Lung (tissue), 11 donors: ENCODE measurements at regions not wholly inside any gene's neighbourhood (a gene's known extent, or its start where the extent isn't known, plus 50 kb on each side); places are given as distances from the start of the nearest gene placed in this dataset.
A peak's percentile ranks its signal among the peaks of the same experiment; 100 is the strongest.

Experiments used
- ATAC-seq: fragments of 200-7000 bp; cut with Tn5 transposase; one replicate; pipeline ENCODE4 v1.9.1; 2020; ENCODE audit warnings: moderate number of reproducible peaks; ENCODE audit not compliant: insufficient read depth, low FRiP score
- DNase-seq, 3 donors: peaks; one replicate each; pipeline ENCODE4 v3.0.0-alpha.2; 2013 to 2017
- H3K27ac ChIP-seq, 2 donors: one replicate each; pipeline ENCODE4 v1.5.1; 2013; ENCODE audit warnings: mild to moderate bottlenecking in 2 of 2, moderate library complexity in 2 of 2, control low read depth in 1 of 2, inconsistent platforms in 1 of 2, low read depth in 1 of 2, low read length in 1 of 2
- H3K27me3 ChIP-seq, 3 donors: one replicate each; pipeline ENCODE4 v1.5.1; 2013; ENCODE audit warnings: low read length in 2 of 3; ENCODE audit not compliant: control insufficient read depth in 3 of 3, insufficient read depth in 3 of 3
- H3K36me3 ChIP-seq, 4 donors: one replicate each; pipeline ENCODE4 v1.5.1; 2013; ENCODE audit warnings: low read length in 4 of 4, mild to moderate bottlenecking in 1 of 4, moderate library complexity in 1 of 4; ENCODE audit not compliant: control insufficient read depth in 4 of 4, insufficient read depth in 4 of 4
- H3K4me1 ChIP-seq, 5 donors: one replicate each; pipeline ENCODE4 v1.5.1; 2013; ENCODE audit warnings: low read length in 5 of 5, mild to moderate bottlenecking in 2 of 5, moderate library complexity in 1 of 5; ENCODE audit not compliant: control insufficient read depth in 5 of 5, insufficient read depth in 5 of 5
- H3K4me3 ChIP-seq: one replicate; pipeline ENCODE4 v1.5.1; 2013; ENCODE audit warnings: mild to moderate bottlenecking, control low read depth, moderate library complexity
- H3K9ac ChIP-seq, 2 donors: one replicate each; pipeline ENCODE4 v1.5.1; 2013; ENCODE audit warnings: low read length in 2 of 2, control low read depth in 1 of 2; ENCODE audit not compliant: insufficient read depth in 1 of 2
- H3K9me3 ChIP-seq, 4 donors: one replicate each; pipeline ENCODE4 v1.5.1; 2013; ENCODE audit warnings: low read length in 3 of 4, mild to moderate bottlenecking in 1 of 4, moderate library complexity in 1 of 4; ENCODE audit not compliant: control insufficient read depth in 4 of 4, insufficient read depth in 3 of 4
- CTCF ChIP-seq: IDR thresholded peaks from 2 replicates; pipeline ENCODE4 v1.5.1; 2012; ENCODE audit warnings: mild to moderate bottlenecking; ENCODE audit errors: control extremely low read depth, extremely low read depth
- WGBS, 2 donors: extraction: QIAGEN DNeasy Blood & Tissue Kit; methylation state at CpG; one replicate each; pipeline ENCODE4 v1.1.7; 2013; 5-methylcytosine and 5-hydroxymethylcytosine counted together
- donor health status: control.
- donor health status: control.
- donor health status: Bipolar disorder and iron deficiency.
- donor health status: healthy.
- donor health status: DM: yes; HTN: yes; CAD: no.

GRCh38 chr2:154614906-154615305 is 83.6 kb upstream of the KCNJ3 start:
- DNase-seq: no peak

GRCh38 chr2:154616659-154617058 is 81.8 kb upstream of the KCNJ3 start:
- no peak overlapping the region for H3K27ac ChIP-seq

More at GRCh38 chr2:154614906-154615305, 83.6 kb upstream of the KCNJ3 start:
- H3K9ac ChIP-seq: no peak overlapping the region
- H3K27me3 ChIP-seq: no peaks in the 10 kb centered on the region
- H3K27ac ChIP-seq: no peak overlapping the region
- no peak for TF ChIP-seq CTCF
- H3K36me3 ChIP-seq: no peaks in the 10 kb centered on the region
- H3K4me3 ChIP-seq: no peak overlapping the region
- ATAC-seq: no peak
- H3K4me1 ChIP-seq: no peaks in the 10 kb centered on the region
- H3K9me3 ChIP-seq: no peaks in the 10 kb centered on the region

GRCh38 chr2:154620471-154620870 is 78.0 kb upstream of the KCNJ3 start:
- no peak for TF ChIP-seq CTCF
- no peaks in the 10 kb centered on the region for H3K36me3 ChIP-seq
- 80 to 88% methylated on average over 5 of the region's 5 CpGs for WGBS, 2 donors
- no peak overlapping the region for H3K4me3 ChIP-seq
- H3K27me3 ChIP-seq: no peaks in the 10 kb centered on the region
- H3K9me3 ChIP-seq: no peaks in the 10 kb centered on the region
- DNase-seq: no peak
- H3K27ac ChIP-seq: no peak overlapping the region
- H3K9ac ChIP-seq: no peak overlapping the region
- no peaks in the 10 kb centered on the region for H3K4me1 ChIP-seq
- no peak for ATAC-seq

More at GRCh38 chr2:154616659-154617058, 81.8 kb upstream of the KCNJ3 start:
- Histone ChIP-seq H3K36me3 (no peaks in the 10 kb centered on the region), H3K9ac (no peak overlapping the region), H3K4me3 (no peak overlapping the region), H3K27me3 (no peaks in the 10 kb centered on the region), H3K4me1 (no peaks in the 10 kb centered on the region), H3K9me3 (no peaks in the 10 kb centered on the region)
- no peak for TF ChIP-seq CTCF
- 91% methylated on average over 15 of the region's 15 CpGs for WGBS, 2 donors
- DNase-seq: no peak
- ATAC-seq: no peak

- TF ChIP-seq CTCF: peak; percentile 16
- H3K4me1 ChIP-seq: no peaks in the 10 kb centered on the region
- H3K9ac ChIP-seq: no peak overlapping the region
- peak; percentile 51 to 72 (median 59) for DNase-seq
- no peak overlapping the region for H3K27ac ChIP-seq
- H3K9me3 ChIP-seq: no peaks in the 10 kb centered on the region
- ATAC-seq: no peak
- no peak overlapping the region for H3K4me3 ChIP-seq
- WGBS, 2 donors: 48 to 59% methylated on average over 3 of the region's 3 CpGs
- no peaks in the 10 kb centered on the region for H3K27me3 ChIP-seq
- no peaks in the 10 kb centered on the region for H3K36me3 ChIP-seq
These were observed 74.7 kb upstream of the KCNJ3 start for GRCh38 chr2:154623819-154624218.
